Left lobe of liver (tissue), 2 donors: ENCODE measurements at regions not wholly inside any gene's neighbourhood (a gene's known extent, or its start where the extent isn't known, plus 50 kb on each side); places are given as distances from the start of the nearest gene placed in this dataset.
"Not testable (repeated sequence)": the region's sequence is repeated elsewhere in the genome, so short reads cannot be mapped to it uniquely, and the experiment has no call there.

ENCODE experiments used
- ATAC-seq: fragments of 200-7000 bp; cut with Tn5 transposase; one replicate; pipeline ENCODE4 v1.9.1; 2020; ENCODE audit warnings: mild to moderate bottlenecking, moderate library complexity
- DNase-seq: peaks from one replicate; pipeline ENCODE4 v3.0.0-alpha.2; 2020; ENCODE audit warnings: low spot score
- donor health status: DM: no; HTN: no; CAD: no; lungs with moderate emphysema.
- donor health status: DM: no; HTN: yes; CAD: no.

- ATAC-seq (no peak), DNase-seq (no peak)
Observed at GRCh38 chr13:109985871-109986450, 199.6 kb upstream of the IRS2 start.

- no peak for ATAC-seq
- DNase-seq = no peak
Observed at GRCh38 chr13:109983447-109983846, 197.1 kb upstream of the IRS2 start.

GRCh38 chr13:109981000-109981399, 194.6 kb upstream of the IRS2 start:
- DNase-seq (no peak), ATAC-seq (no peak)

GRCh38 chr13:109979676-109980075, 193.3 kb upstream of the IRS2 start:
- not testable (repeated sequence) for ATAC-seq, DNase-seq

- DNase-seq (no peak), ATAC-seq (no peak)
Observed at GRCh38 chr13:109979228-109979627, 192.8 kb upstream of the IRS2 start.

GRCh38 chr13:109977212-109977968, 191.0 kb upstream of the IRS2 start:
- ATAC-seq (no peak), DNase-seq (no peak)

- no peak for ATAC-seq
- DNase-seq = no peak
Observed at GRCh38 chr13:109976206-109976997, 190.0 kb upstream of the IRS2 start.

- ATAC-seq = no peak
- no peak for DNase-seq
Observed at GRCh38 chr13:109974354-109974753, 188.0 kb upstream of the IRS2 start.

- no peak for DNase-seq
- ATAC-seq = no peak
Observed at GRCh38 chr13:109973279-109973678, 186.9 kb upstream of the IRS2 start.

GRCh38 chr13:109971456-109972090, 185.2 kb upstream of the IRS2 start:
- DNase-seq (no peak), ATAC-seq (no peak)

GRCh38 chr13:109971006-109971405, 184.6 kb upstream of the IRS2 start:
- ATAC-seq (no peak), DNase-seq (no peak)

- ATAC-seq = no peak
- DNase-seq = no peak
Observed at GRCh38 chr13:109968876-109969577, 182.6 kb upstream of the IRS2 start.

GRCh38 chr13:109963960-109964563, 177.7 kb upstream of the IRS2 start:
- DNase-seq (no peak), ATAC-seq (no peak)

- no peak for ATAC-seq
- DNase-seq = no peak
Observed at GRCh38 chr13:109963384-109963783, 177.0 kb upstream of the IRS2 start.

GRCh38 chr13:109959903-109960302, 173.5 kb upstream of the IRS2 start:
- DNase-seq (no peak), ATAC-seq (no peak)

- ATAC-seq (no peak), DNase-seq (no peak)
Observed at GRCh38 chr13:109957875-109958274, 171.5 kb upstream of the IRS2 start.

GRCh38 chr13:109955598-109955997, 169.2 kb upstream of the IRS2 start:
- ATAC-seq (no peak), DNase-seq (no peak)

- no peak for DNase-seq
- ATAC-seq = no peak
Observed at GRCh38 chr13:109954441-109954840, 168.1 kb upstream of the IRS2 start.

- DNase-seq (no peak), ATAC-seq (no peak)
Observed at GRCh38 chr13:109951491-109951890, 165.1 kb upstream of the IRS2 start.

GRCh38 chr13:109949397-109949796, 163.0 kb upstream of the IRS2 start:
- no peak for ATAC-seq

More at GRCh38 chr13:109949397-109949796, 163.0 kb upstream of the IRS2 start:
- no peak for DNase-seq
